ENCODE measurements at regions not wholly inside any gene's neighbourhood (a gene's known extent, or its start where the extent isn't known, plus 50 kb on each side); places are given as distances from the start of the nearest gene placed in this dataset.

- TF ChIP-seq CTCF (tag by site-specific recombination; IDR thresholded peaks at IDR 0.05) (no peak), ATF2 (tag by site-specific recombination; IDR thresholded peaks at IDR 0.05; ENCODE audit: low read depth) (no peak), ZSCAN5A (tag by site-specific recombination; IDR thresholded peaks at IDR 0.05) (no peak), ZBTB11 (tag by site-specific recombination; conservative IDR thresholded peaks at IDR 0.05; ENCODE audit: low read depth) (no peak), ZNF776 (tag by site-specific recombination; IDR thresholded peaks at IDR 0.05; ENCODE audit: borderline replicate concordance) (no peak), ZNF302 (tag by site-specific recombination; IDR thresholded peaks at IDR 0.05; ENCODE audit: low read depth) (no peak), MZF1 (tag by site-specific recombination; IDR thresholded peaks at IDR 0.05; ENCODE audit: borderline replicate concordance) (no peak), ZNF747 (tag by site-specific recombination; IDR thresholded peaks at IDR 0.05) (no peak)
These were observed 165.8 kb downstream of the TDRD15 start for GRCh38 chr2:21289551-21289950.

Data from HEK293 (cell line).